GM21723 (cell line): ENCODE measurements at regions not wholly inside any gene's neighbourhood (a gene's known extent, or its start where the extent isn't known, plus 50 kb on each side); places are given as distances from the start of the nearest gene placed in this dataset.
"Not testable (repeated sequence)": the region's sequence is repeated elsewhere in the genome, so short reads cannot be mapped to it uniquely, and the experiment has no call there.

Experiments used
- ATAC-seq: cut with Tn5 transposase; IDR thresholded peaks from one replicate; pipeline ENCODE4 v1.9.1; 2021; ENCODE audit warnings: mild to moderate bottlenecking, moderate library complexity; ENCODE audit not compliant: unreplicated experiment

GRCh38 chr13:97774391-97775100 is 178.9 kb upstream of the IPO5 start:
- not testable (repeated sequence) for ATAC-seq

- ATAC-seq: no peak
Observed at GRCh38 chr13:97780486-97780885, 173.0 kb upstream of the IPO5 start.

- no peak for ATAC-seq
Observed at GRCh38 chr13:97781891-97782305, 171.6 kb upstream of the IPO5 start.

GRCh38 chr13:97786510-97786909 is 167.0 kb upstream of the IPO5 start:
- no peak for ATAC-seq

GRCh38 chr13:97797553-97797952 is 155.9 kb upstream of the IPO5 start:
- ATAC-seq: no peak

- no peak for ATAC-seq
Observed at GRCh38 chr13:97798171-97798821, 155.2 kb upstream of the IPO5 start.

- no peak for ATAC-seq
Observed at GRCh38 chr13:97798836-97799235, 154.6 kb upstream of the IPO5 start.

GRCh38 chr13:97802213-97802612 is 151.3 kb upstream of the IPO5 start:
- no peak for ATAC-seq

- no peak for ATAC-seq
Observed at GRCh38 chr13:97809576-97809975, 143.9 kb upstream of the IPO5 start.

GRCh38 chr13:97810152-97810551 is 143.3 kb upstream of the IPO5 start:
- no peak for ATAC-seq

- ATAC-seq: no peak
Observed at GRCh38 chr13:97822377-97822776, 131.1 kb upstream of the IPO5 start.

- no peak for ATAC-seq
Observed at GRCh38 chr13:97826421-97827012, 127.0 kb upstream of the IPO5 start.

GRCh38 chr13:97834250-97834649 is 119.2 kb upstream of the IPO5 start:
- ATAC-seq: no peak

- ATAC-seq: no peak
Observed at GRCh38 chr13:97843189-97843588, 110.3 kb upstream of the IPO5 start.

GRCh38 chr13:97844151-97844550 is 109.3 kb upstream of the IPO5 start:
- no peak for ATAC-seq

- ATAC-seq: no peak
Observed at GRCh38 chr13:97848886-97849285, 104.6 kb upstream of the IPO5 start.

- ATAC-seq: peak; percentile 93
Observed at GRCh38 chr13:97849305-97849704, 104.2 kb upstream of the IPO5 start.

- no peak for ATAC-seq
Observed at GRCh38 chr13:97851269-97851668, 102.2 kb upstream of the IPO5 start.

GRCh38 chr13:97852181-97852874 is 101.1 kb upstream of the IPO5 start:
- no peak for ATAC-seq

- ATAC-seq: no peak
Observed at GRCh38 chr13:97853550-97853949, 99.9 kb upstream of the IPO5 start.

- peak; percentile 62 for ATAC-seq
Observed at GRCh38 chr13:97855570-97856303, 97.7 kb upstream of the IPO5 start.
